ENCODE measurements at regions not wholly inside any gene's neighbourhood (a gene's known extent, or its start where the extent isn't known, plus 50 kb on each side); places are given as distances from the start of the nearest gene placed in this dataset.
"Not testable (repeated sequence)": the region's sequence is repeated elsewhere in the genome, so short reads cannot be mapped to it uniquely, and the experiment has no call there.

GRCh38 chr5:98521821-98522220 lies 251.6 kb upstream of the RGMB start:
- no peak for DNase-seq

GRCh38 chr5:98524773-98525172 lies 248.7 kb upstream of the RGMB start:
- no peak for DNase-seq

GRCh38 chr5:98527846-98528245 lies 245.6 kb upstream of the RGMB start:
- DNase-seq, result no peak

GRCh38 chr5:98529321-98529720 lies 244.1 kb upstream of the RGMB start:
- no peak for DNase-seq

DNA sequence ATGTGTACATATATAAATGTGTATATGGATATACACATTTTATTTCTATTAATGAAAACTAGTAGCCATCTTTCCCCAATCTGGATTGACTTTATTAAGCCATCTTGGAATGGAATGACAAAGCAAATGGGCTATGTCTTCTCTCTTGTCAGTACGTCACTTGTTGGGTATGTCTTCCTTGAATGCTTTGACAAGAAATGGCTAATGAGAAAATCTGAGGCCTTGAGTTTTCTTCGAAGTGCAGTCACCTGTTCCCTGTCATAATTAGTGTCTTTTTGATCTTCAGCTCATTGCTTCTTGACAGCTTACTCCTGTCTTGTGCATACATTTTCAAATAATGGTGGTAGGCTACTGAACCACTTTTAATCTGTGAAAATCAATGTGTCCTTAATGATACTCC lies 243.2 kb upstream of the RGMB start:
- no peak for DNase-seq

DNA sequence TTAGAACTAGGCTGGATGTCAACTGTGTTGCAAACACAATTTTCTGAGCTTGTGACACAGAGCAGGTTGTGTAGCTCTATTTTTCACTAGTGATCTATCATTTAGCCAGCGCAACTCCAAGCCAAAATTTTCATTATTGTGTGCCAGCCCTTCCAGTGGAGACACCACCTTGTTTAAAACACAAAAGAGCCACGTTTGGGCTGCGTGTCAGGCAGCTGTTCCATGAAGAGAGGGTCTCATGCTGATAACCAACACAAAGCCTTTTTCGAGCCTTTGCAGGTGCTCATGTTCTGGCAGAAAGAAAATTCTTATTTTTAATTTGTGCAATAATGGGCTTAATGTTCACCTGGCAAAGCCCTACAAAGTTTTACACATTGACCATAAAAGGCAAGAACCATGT lies 237.6 kb upstream of the RGMB start:
- DNase-seq, result no peak

DNA sequence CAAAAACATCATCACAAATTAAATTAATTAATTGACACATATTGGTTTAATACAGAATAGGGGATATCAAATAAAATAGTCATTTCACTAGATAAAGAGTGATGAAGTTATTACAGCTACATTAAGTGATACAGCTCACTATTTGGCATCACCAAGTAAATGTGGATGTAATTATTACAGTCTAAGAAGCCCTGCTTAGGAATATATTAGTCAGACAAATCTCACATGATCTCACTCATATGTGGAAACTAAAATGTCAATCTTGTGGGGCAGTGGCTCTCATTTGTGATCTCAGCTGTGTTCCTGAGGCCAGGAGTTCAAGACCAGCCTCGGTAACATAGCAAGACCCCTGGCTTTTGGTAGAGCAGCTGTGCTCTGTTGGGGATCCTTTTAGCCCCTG lies 233.4 kb upstream of the RGMB start:
- no peak for DNase-seq

GRCh38 chr5:98541641-98542040 lies 231.8 kb upstream of the RGMB start:
- no peak for DNase-seq

DNA sequence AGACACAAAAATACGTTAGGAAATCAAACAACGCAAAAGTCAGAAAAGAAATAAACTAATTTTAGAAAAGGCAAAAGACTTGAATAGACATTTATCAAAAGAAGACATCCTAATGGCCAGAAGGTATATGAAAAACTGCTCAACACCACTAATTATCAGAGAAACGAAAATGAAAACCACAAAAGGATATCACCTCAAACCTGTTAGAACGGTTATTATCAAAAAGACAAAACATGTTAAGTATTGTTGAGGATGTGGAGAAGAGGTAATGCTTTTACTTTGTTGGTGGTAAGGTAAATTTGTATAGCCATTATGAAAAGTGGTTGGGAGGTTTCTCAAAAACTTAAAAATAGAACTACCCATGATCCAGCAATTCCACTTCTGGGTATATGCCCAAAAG lies 230.0 kb upstream of the RGMB start:
- DNase-seq, result no peak

- DNase-seq, result not testable (repeated sequence)
Measured at GRCh38 chr5:98546924-98547323, 226.5 kb upstream of the RGMB start.

DNA sequence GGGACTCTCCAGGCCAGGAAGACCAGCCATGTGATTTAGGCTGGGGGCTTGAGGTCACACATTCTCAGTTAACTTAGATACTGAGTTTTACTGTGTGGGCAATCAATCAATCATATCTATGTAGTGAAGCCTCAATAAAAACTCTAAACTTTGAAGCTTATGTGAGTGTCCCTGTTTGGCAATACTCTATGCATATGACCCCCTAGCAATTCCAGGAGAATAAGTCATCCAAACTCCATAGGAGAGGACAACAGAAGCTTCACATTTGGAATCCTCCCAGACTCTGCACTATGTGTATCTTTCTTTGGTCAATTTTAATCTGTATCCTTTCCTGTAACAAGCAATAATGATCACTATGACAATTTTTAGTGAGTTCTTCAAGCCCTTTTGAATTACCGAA lies 216.8 kb upstream of the RGMB start:
- DNase-seq, result no peak

GRCh38 chr5:98557916-98558315 lies 215.5 kb upstream of the RGMB start:
- DNase-seq, result no peak

GRCh38 chr5:98563885-98564653 lies 209.4 kb upstream of the RGMB start:
- no peak for DNase-seq

GRCh38 chr5:98564836-98565235 lies 208.6 kb upstream of the RGMB start:
- no peak for DNase-seq

DNA sequence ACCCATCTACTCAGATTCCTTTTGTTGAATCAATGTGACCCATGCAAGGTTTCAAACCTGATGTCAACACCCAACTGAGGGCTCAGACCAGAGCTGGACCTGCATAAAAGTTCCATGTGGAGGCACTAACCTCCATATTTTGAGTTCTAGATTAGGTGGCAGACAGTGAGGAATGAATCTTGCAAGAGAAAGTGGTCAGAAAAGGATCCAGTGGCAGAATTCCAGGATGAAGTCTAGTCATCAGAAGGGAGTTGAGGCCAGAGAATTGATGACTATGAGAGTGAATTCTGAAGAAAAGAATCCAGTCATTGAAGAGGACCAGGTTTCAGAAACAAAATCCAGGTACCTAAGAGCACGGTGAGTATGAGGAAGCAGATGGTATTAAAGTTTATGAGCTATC lies 205.1 kb upstream of the RGMB start:
- peak; percentile 17 for DNase-seq

GRCh38 chr5:98569288-98569687 lies 204.2 kb upstream of the RGMB start:
- no peak for DNase-seq

DNA sequence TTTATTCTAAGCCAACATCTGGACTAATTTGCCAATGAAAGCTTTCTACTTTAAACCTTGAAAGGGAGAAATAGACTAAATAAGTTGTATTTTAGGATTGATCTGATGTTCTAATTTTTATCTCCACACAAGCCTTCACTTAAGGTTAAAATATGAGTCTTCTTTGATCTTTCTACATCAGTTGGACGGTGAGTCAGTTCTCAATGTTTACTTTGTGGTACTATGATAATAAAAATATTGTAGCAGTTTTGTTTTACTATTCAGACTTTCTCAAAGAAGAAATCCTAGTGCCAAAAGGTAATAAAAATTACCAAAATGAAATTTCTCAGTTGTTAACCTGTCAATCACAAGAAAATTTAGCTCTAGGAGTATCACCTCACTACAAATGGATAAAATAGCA lies 203.5 kb upstream of the RGMB start:
- no peak for DNase-seq

DNA sequence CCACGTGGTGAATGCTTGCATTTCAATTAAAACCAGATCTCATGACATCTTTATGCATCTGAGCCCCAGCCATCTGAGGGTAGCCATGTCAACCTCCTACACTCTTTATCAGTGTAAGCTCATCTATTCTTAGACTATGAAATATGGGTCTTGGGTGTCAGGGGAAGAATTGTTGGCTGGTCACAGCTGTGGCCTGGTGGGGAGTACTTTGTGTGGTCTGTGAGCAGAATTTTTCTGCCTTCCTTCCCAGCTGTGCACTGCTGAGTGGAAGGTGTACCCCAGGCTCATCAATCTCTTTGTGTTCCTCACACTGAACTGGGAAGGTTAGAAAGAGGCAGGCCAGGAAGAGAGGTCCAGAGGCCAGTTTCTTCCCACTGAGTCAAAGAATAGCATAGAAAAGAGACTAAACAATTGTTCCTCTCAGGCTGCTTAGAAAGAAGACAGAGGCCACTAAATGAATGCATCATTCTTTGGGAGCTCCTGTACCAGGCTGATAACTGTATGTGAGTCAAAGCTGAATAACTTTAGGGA lies 202.7 kb upstream of the RGMB start:
- DNase-seq, result peak; percentile 47

- DNase-seq, result no peak
Measured at GRCh38 chr5:98573834-98574320, 199.6 kb upstream of the RGMB start.

- no peak for DNase-seq
Measured at GRCh38 chr5:98576275-98576674, 197.2 kb upstream of the RGMB start.

GRCh38 chr5:98578438-98578837 lies 195.0 kb upstream of the RGMB start:
- DNase-seq, result no peak

- no peak for DNase-seq
Measured at GRCh38 chr5:98581112-98581997, 192.1 kb upstream of the RGMB start.

- no peak for DNase-seq
Measured at GRCh38 chr5:98583586-98583985, 189.9 kb upstream of the RGMB start.

All from NCI-H226 (cell line).